ENCODE measurements at regions not wholly inside any gene's neighbourhood (a gene's known extent, or its start where the extent isn't known, plus 50 kb on each side); places are given as distances from the start of the nearest gene placed in this dataset.
A peak's percentile ranks its signal among the peaks of the same experiment; 100 is the strongest.

- TF ChIP-seq POLR2A (IDR thresholded peaks at IDR 0.05) (no peak), CTCF (IDR thresholded peaks at IDR 0.05) (no peak)
- intact Hi-C loops (cut with DNase I; ENCODE audit: low total_unique reads): no loop called here
- WGBS, 2 donors: 76% methylated on average over 8 of the region's 8 CpGs
- peak in 1 of 2 donors; percentile 72 for DNase-seq (ENCODE audit: low spot score in 2 of 2)
- no peak overlapping the region for H3K4me3 ChIP-seq (ENCODE audit: low read depth, poor library complexity, severe bottlenecking)
Measured at GRCh38 chr1:47590523-47591225, 152.8 kb downstream of the FOXD2 start.

- TF ChIP-seq CTCF (IDR thresholded peaks at IDR 0.05) (no peak), POLR2A (IDR thresholded peaks at IDR 0.05) (no peak)
- no peak overlapping the region for H3K4me3 ChIP-seq (ENCODE audit: low read depth, poor library complexity, severe bottlenecking)
- intact Hi-C loops (cut with DNase I; ENCODE audit: low total_unique reads): no loop called here
- WGBS, 2 donors: 92 to 96% methylated on average over 7 of the region's 7 CpGs
- no peak for DNase-seq (ENCODE audit: low spot score in 2 of 2)
Measured at GRCh38 chr1:47591801-47592200, 154.0 kb downstream of the FOXD2 start.

- H3K4me3 ChIP-seq (ENCODE audit: low read depth, poor library complexity, severe bottlenecking): no peak overlapping the region
- intact Hi-C loops (cut with DNase I; ENCODE audit: low total_unique reads): no loop called here
- 74 to 82% methylated on average over 15 of the region's 15 CpGs for WGBS, 2 donors
- peak in 1 of 2 donors; percentile 53 for DNase-seq (ENCODE audit: low spot score in 2 of 2)
- no peak for TF ChIP-seq POLR2A (IDR thresholded peaks at IDR 0.05)
- no peak for TF ChIP-seq CTCF (IDR thresholded peaks at IDR 0.05)
Measured at GRCh38 chr1:47592296-47593012, 154.6 kb downstream of the FOXD2 start.

GRCh38 chr1:47593013-47593568, 155.2 kb downstream of the FOXD2 start:
- WGBS, 2 donors: 8 to 11% methylated on average over 31 to 37 of the region's 47 CpGs
- TF ChIP-seq CTCF (IDR thresholded peaks at IDR 0.05) (no peak), POLR2A (IDR thresholded peaks at IDR 0.05) (no peak)
- no peak overlapping the region for H3K4me3 ChIP-seq (ENCODE audit: low read depth, poor library complexity, severe bottlenecking)
- intact Hi-C loops (cut with DNase I; ENCODE audit: low total_unique reads): no loop called here
- DNase-seq (ENCODE audit: low spot score in 2 of 2): peak in 1 of 2 donors; percentile 80

- no peak for TF ChIP-seq CTCF (IDR thresholded peaks at IDR 0.05)
- no peak for TF ChIP-seq POLR2A (IDR thresholded peaks at IDR 0.05)
- intact Hi-C loops (cut with DNase I; ENCODE audit: low total_unique reads): no loop called here
- peak in 1 of 2 donors; percentile 63 for DNase-seq (ENCODE audit: low spot score in 2 of 2)
- no peak overlapping the region for H3K4me3 ChIP-seq (ENCODE audit: low read depth, poor library complexity, severe bottlenecking)
- WGBS, 2 donors: 49 to 55% methylated on average over 11 to 12 of the region's 12 CpGs
Measured at GRCh38 chr1:47593598-47594285, 155.9 kb downstream of the FOXD2 start.

Data from lower leg skin (tissue), 4 donors.